K562 (cell line): ENCODE measurements at regions not wholly inside any gene's neighbourhood (a gene's known extent, or its start where the extent isn't known, plus 50 kb on each side); places are given as distances from the start of the nearest gene placed in this dataset.

Source experiments
- ATAC-seq: fragments of 200-7000 bp; cut with Tn5 transposase; 3 replicates; pipeline ENCODE4 v1.9.1; 2020; ENCODE audit warnings: moderate library complexity
- BruUV-seq: library from RNA; stranded (reverse); fragments of 400-500 nt; replicated peaks from 2 replicates; lab custom pipeline; 2021; lab: Mats Ljungman, UMichigan
- CTCF ChIA-PET: fragments of 300-600 bp; formaldehyde crosslinking; extraction: SDS; loops from one replicate; lab custom pipeline; 2021; ENCODE audit warnings: low intra/inter-chr PET ratio; lab: Yijun Ruan, JAX
- POLR2A ChIA-PET: fragments of 300-600, 350-650 bp; sonication (Branson Sonifier 250); formaldehyde crosslinking; extraction: SDS; loops from one replicate; lab custom pipeline; 2021; ENCODE audit warnings: antibody characterized with exemption, inconsistent platforms; lab: Yijun Ruan, JAX
- DNase-seq, 4 experiments: peaks; one replicate each; pipeline versions ENCODE4 v3.0.0 to v3.0.0-alpha.2; 2011 to 2018; ENCODE audit warnings: low spot score in 3 of 4, mixed read lengths in 3 of 4; ENCODE audit errors: extremely low read depth in 1 of 4
- FAIRE-seq: peaks from 2 replicates; lab custom pipeline; 2011; peaks lifted over from hg19 to GRCh38; lab: Jason Lieb, UNC
- H2AFZ ChIP-seq: 2 replicates; pipeline ENCODE4 v1.6.0; 2011; ENCODE audit warnings: low read depth, low read length, control low read depth, inconsistent platforms
- H3K27ac ChIP-seq: fragments of 200-600 bp; 3 replicates; pipeline ENCODE4 v1.8.0; 2011; ENCODE audit warnings: low read depth, mild to moderate bottlenecking, control low read depth, inconsistent platforms, low read length, moderate library complexity, mixed read lengths; ENCODE audit errors: extremely low read depth
- H3K27me3 ChIP-seq, 2 experiments: fragments of 300-600 bp in 1 of 2; 2 replicates in 1 of 2; 3 replicates in 1 of 2; pipeline versions ENCODE4 v1.6.0 to v1.8.0; 2011; ENCODE audit warnings: inconsistent platforms in 2 of 2, low read length in 2 of 2, mild to moderate bottlenecking in 1 of 2, mixed read lengths in 1 of 2, moderate library complexity in 1 of 2; ENCODE audit not compliant: control insufficient read depth in 2 of 2, insufficient read depth in 2 of 2
- H3K36me3 ChIP-seq: fragments of 300-600 bp; 3 replicates; pipeline ENCODE4 v1.8.0; 2011; ENCODE audit warnings: mild to moderate bottlenecking, low read length, inconsistent platforms; ENCODE audit not compliant: control insufficient read depth, insufficient read depth
- H3K4me1 ChIP-seq, 2 experiments: fragments of 200-600 bp in 1 of 2; replicated peaks in 1 of 2; 2 replicates in 1 of 2; 3 replicates in 1 of 2; pipeline versions ENCODE4 v1.5.1 to v1.8.0; 2011; ENCODE audit warnings: inconsistent platforms in 2 of 2, low read length in 2 of 2, mild to moderate bottlenecking in 1 of 2, mixed read lengths in 1 of 2, moderate library complexity in 1 of 2; ENCODE audit not compliant: control insufficient read depth in 2 of 2, insufficient read depth in 2 of 2
- H3K4me2 ChIP-seq: 2 replicates; pipeline ENCODE4 v1.6.1; 2011; ENCODE audit warnings: low read length, control low read depth, inconsistent platforms, mixed read lengths; ENCODE audit not compliant: insufficient read depth
- H3K4me3 ChIP-seq: fragments of 200-600 bp; sonication (generic), shearing (Covaris generic); 2 replicates; pipeline ENCODE4 v1.5.1; 2016; ENCODE audit warnings: control low read depth, inconsistent platforms
- H3K79me2 ChIP-seq: fragments of 200-600 bp; 3 replicates; pipeline ENCODE4 v1.8.0; 2011; ENCODE audit warnings: low read length, inconsistent platforms; ENCODE audit not compliant: control insufficient read depth, insufficient read depth
- H3K9ac ChIP-seq, 2 experiments: 2 replicates each; pipeline versions ENCODE4 v1.6.0 to v1.6.1; 2011; ENCODE audit warnings: low read depth in 2 of 2, low read length in 2 of 2, control low read depth in 1 of 2, inconsistent platforms in 1 of 2, mild to moderate bottlenecking in 1 of 2, mixed read lengths in 1 of 2; ENCODE audit not compliant: insufficient read depth in 1 of 2
- H3K9me1 ChIP-seq: one replicate; pipeline ENCODE4 v1.6.0; 2011; ENCODE audit warnings: inconsistent platforms, mild to moderate bottlenecking, low read length, moderate library complexity; ENCODE audit not compliant: control insufficient read depth, insufficient read depth
- H3K9me3 ChIP-seq: replicated peaks from 2 replicates; pipeline ENCODE4 v1.5.1; 2011; ENCODE audit warnings: low read depth, low read length, inconsistent platforms; ENCODE audit not compliant: control insufficient read depth, insufficient read depth
- H4K20me1 ChIP-seq: replicated peaks from 2 replicates; pipeline ENCODE4 v1.6.1; 2011; ENCODE audit warnings: low read length, inconsistent platforms, mixed read lengths; ENCODE audit not compliant: control insufficient read depth, insufficient read depth
- CEBPB ChIP-seq: fragments of 450-650 bp; IDR thresholded peaks from 2 replicates; pipeline ENCODE4 v1.6.1; 2016; ENCODE audit warnings: missing genetic modification characterization, missing compliant biosample characterization
- CEBPG ChIP-seq, 3 experiments: fragments of 200-800 bp in 1 of 3; sonication (Bioruptor generic) in 1 of 3; sonication (generic) in 1 of 3; formaldehyde crosslinking in 1 of 3; IDR thresholded peaks in 2 of 3; conservative IDR thresholded peaks in 1 of 3; 2 replicates each; pipeline versions ENCODE4 v1.6.1 to v1.8.0; 2016 to 2022; ENCODE audit warnings: missing compliant biosample characterization in 2 of 3, missing genetic modification characterization in 2 of 3, mild to moderate bottlenecking in 1 of 3, missing genetic modification reagents in 1 of 3
- U2AF1 ChIP-seq: fragments of 200-400 bp; formaldehyde crosslinking; optimal IDR thresholded peaks from 2 replicates; pipeline ENCODE3; 2017; ENCODE audit warnings: mild to moderate bottlenecking, low read depth, low read length, moderate library complexity
- WGBS: fragments of 100-300 bp; shearing (Covaris generic); methylation state at CpG from one replicate; pipeline ENCODE4 v1.1.6; 2016; ENCODE audit warnings: low coverage, mixed read lengths; ENCODE audit not compliant: insufficient coverage; ENCODE audit errors: missing lambda C conversion rate; 5-methylcytosine and 5-hydroxymethylcytosine counted together
- in situ Hi-C: fragments of 300-500 bp; cut with MboI; formaldehyde crosslinking; loops from 4 replicates; pipeline ENCODE4 v1.15.0; 2018; ENCODE audit warnings: inconsistent platforms, mixed read lengths
- intact Hi-C: fragments of 100-400 bp; cut with micrococcal nuclease; formaldehyde crosslinking; loops from 2 replicates; pipeline ENCODE4 v1.14.2; 2022
- TF ChIP-seq, protein P1 (sequence below): fragments of 450-650 bp; IDR thresholded peaks from one replicate; pipeline ENCODE4 v1.6.1; 2018; ENCODE audit warnings: mild to moderate bottlenecking, moderate library complexity; ENCODE audit not compliant: partially characterized antibody

- H3K9me3 ChIP-seq, result no peaks in the 10 kb centered on the region; the same call in 1 of the 2 replicates
- H3K4me1 ChIP-seq, result no peaks in the 10 kb centered on the region; a peak in 1 of 5 replicates
- H3K79me2 ChIP-seq, result no peaks in the 10 kb centered on the region
- no peak overlapping the region for H3K4me2 ChIP-seq
- H3K9ac ChIP-seq, result no peak overlapping the region
- no peaks in the 10 kb centered on the region for H4K20me1 ChIP-seq
- no peak overlapping the region for H3K4me3 ChIP-seq
- FAIRE-seq, result no peak
- no peak for DNase-seq
- no peak overlapping the region for H2AFZ ChIP-seq
- BruUV-seq, result no TSS peak
- H3K27me3 ChIP-seq, result no peaks in the 10 kb centered on the region; a peak in 1 of 5 replicates
- intact Hi-C loops (no loop called here), in situ Hi-C loops (no loop called here)
- no peak for TF ChIP-seq U2AF1
- no peak for TF ChIP-seq CEBPG (CRISPR knock-in tag; IDR thresholded peaks at IDR 0.05)
- peak; percentile 12 to 21; a peak in 1 of 4 replicates for TF ChIP-seq CEBPG (tag; conservative IDR thresholded peaks at IDR 0.05 in 1 of 2, IDR thresholded peaks at IDR 0.05 in 1 of 2)
- TF ChIP-seq, protein P1, sequence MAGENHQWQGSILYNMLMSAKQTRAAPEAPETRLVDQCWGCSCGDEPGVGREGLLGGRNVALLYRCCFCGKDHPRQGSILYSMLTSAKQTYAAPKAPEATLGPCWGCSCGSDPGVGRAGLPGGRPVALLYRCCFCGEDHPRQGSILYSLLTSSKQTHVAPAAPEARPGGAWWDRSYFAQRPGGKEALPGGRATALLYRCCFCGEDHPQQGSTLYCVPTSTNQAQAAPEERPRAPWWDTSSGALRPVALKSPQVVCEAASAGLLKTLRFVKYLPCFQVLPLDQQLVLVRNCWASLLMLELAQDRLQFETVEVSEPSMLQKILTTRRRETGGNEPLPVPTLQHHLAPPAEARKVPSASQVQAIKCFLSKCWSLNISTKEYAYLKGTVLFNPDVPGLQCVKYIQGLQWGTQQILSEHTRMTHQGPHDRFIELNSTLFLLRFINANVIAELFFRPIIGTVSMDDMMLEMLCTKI, result no peak
- TF ChIP-seq CEBPB (tag), result peak; percentile 28; the same call in 1 of the 2 replicates
- CTCF ChIA-PET, result no interaction called here
- no peak overlapping the region for H3K27ac ChIP-seq
- no peaks in the 10 kb centered on the region for H3K36me3 ChIP-seq
- ATAC-seq, result no peak
- H3K9me1 ChIP-seq, result no peaks in the 10 kb centered on the region
- WGBS, result 56% methylated on average over 3 of the region's 3 CpGs
- POLR2A ChIA-PET, result interaction anchor here (1.1 kb wide), 1 partner anchor 9 kb away, joined by 7 read pairs; no protein-coding TSS in a partner anchor
Observed at GRCh38 chr7:106514881-106515280, 146.1 kb downstream of the CCDC71L start.
